Loucy (cell line): ENCODE measurements at regions not wholly inside any gene's neighbourhood (a gene's known extent, or its start where the extent isn't known, plus 50 kb on each side); places are given as distances from the start of the nearest gene placed in this dataset.

ENCODE experiments used
- EZH2phosphoT487 ChIP-seq: fragments of 200-600 bp; IDR thresholded peaks from 2 replicates; pipeline ENCODE4 v1.6.1; 2018; ENCODE audit warnings: antibody characterized with exemption, mild to moderate bottlenecking, moderate library complexity, borderline replicate concordance
- TF ChIP-seq, protein P1 (sequence below): fragments of 200-600 bp; sonication (generic); conservative IDR thresholded peaks from 2 replicates; pipeline ENCODE4 v1.5.1; 2014; ENCODE audit warnings: mild to moderate bottlenecking, antibody characterized with exemption, low read length

GRCh38 chr4:186481998-186482790 is 73.2 kb downstream of the MTNR1A start:
- TF ChIP-seq, protein P1, sequence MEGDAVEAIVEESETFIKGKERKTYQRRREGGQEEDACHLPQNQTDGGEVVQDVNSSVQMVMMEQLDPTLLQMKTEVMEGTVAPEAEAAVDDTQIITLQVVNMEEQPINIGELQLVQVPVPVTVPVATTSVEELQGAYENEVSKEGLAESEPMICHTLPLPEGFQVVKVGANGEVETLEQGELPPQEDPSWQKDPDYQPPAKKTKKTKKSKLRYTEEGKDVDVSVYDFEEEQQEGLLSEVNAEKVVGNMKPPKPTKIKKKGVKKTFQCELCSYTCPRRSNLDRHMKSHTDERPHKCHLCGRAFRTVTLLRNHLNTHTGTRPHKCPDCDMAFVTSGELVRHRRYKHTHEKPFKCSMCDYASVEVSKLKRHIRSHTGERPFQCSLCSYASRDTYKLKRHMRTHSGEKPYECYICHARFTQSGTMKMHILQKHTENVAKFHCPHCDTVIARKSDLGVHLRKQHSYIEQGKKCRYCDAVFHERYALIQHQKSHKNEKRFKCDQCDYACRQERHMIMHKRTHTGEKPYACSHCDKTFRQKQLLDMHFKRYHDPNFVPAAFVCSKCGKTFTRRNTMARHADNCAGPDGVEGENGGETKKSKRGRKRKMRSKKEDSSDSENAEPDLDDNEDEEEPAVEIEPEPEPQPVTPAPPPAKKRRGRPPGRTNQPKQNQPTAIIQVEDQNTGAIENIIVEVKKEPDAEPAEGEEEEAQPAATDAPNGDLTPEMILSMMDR = no peak
- TF ChIP-seq EZH2phosphoT487 = no peak
